CD4-positive, alpha-beta T cell treated with Interferon alpha-2 for 1 hour (primary cell): ENCODE measurements at regions not wholly inside any gene's neighbourhood (a gene's known extent, or its start where the extent isn't known, plus 50 kb on each side); places are given as distances from the start of the nearest gene placed in this dataset.

Experiments
- DNase-seq, 2 donors: peaks; one replicate each; pipeline ENCODE4 v3.0.0-alpha.2; 2020 to 2022

GRCh38 chr20:11101243-11101642, 427.4 kb upstream of the JAG1 start:
- DNase-seq = no peak

- DNase-seq = no peak
Measured at GRCh38 chr20:11101696-11102095, 427.9 kb upstream of the JAG1 start.

- no peak for DNase-seq
Measured at GRCh38 chr20:11103866-11104265, 430.1 kb upstream of the JAG1 start.

GRCh38 chr20:11108102-11108810, 434.5 kb upstream of the JAG1 start:
- no peak for DNase-seq

- DNase-seq = no peak
Measured at GRCh38 chr20:11110535-11110934, 436.7 kb upstream of the JAG1 start.

GRCh38 chr20:11111191-11111590, 437.4 kb upstream of the JAG1 start:
- DNase-seq = no peak

- no peak for DNase-seq
Measured at GRCh38 chr20:11112832-11113231, 439.0 kb upstream of the JAG1 start.

- DNase-seq = no peak
Measured at GRCh38 chr20:11114382-11114781, 440.6 kb upstream of the JAG1 start.

GRCh38 chr20:11117808-11118528, 444.2 kb upstream of the JAG1 start:
- DNase-seq = no peak

GRCh38 chr20:11118802-11119380, 445.1 kb upstream of the JAG1 start:
- no peak for DNase-seq

- DNase-seq = no peak
Measured at GRCh38 chr20:11119573-11119972, 445.8 kb upstream of the JAG1 start.

- DNase-seq = no peak
Measured at GRCh38 chr20:11120431-11120830, 446.6 kb upstream of the JAG1 start.

GRCh38 chr20:11124849-11125505, 451.2 kb upstream of the JAG1 start:
- no peak for DNase-seq

- DNase-seq = no peak
Measured at GRCh38 chr20:11128220-11128718, 454.5 kb upstream of the JAG1 start.

GRCh38 chr20:11128721-11129120, 454.9 kb upstream of the JAG1 start:
- no peak for DNase-seq

- no peak for DNase-seq
Measured at GRCh38 chr20:11130554-11131166, 456.9 kb upstream of the JAG1 start.

GRCh38 chr20:11132819-11133415, 459.1 kb upstream of the JAG1 start:
- DNase-seq = no peak

GRCh38 chr20:11136691-11137090, 462.9 kb upstream of the JAG1 start:
- DNase-seq = no peak

- DNase-seq = no peak
Measured at GRCh38 chr20:11137688-11138087, 463.9 kb upstream of the JAG1 start.

GRCh38 chr20:11140359-11140758, 466.6 kb upstream of the JAG1 start:
- no peak for DNase-seq

- DNase-seq = no peak
Measured at GRCh38 chr20:11143481-11143880, 469.7 kb upstream of the JAG1 start.

GRCh38 chr20:11144114-11144950, 470.5 kb upstream of the JAG1 start:
- no peak for DNase-seq
